GM23338 (cell line): ENCODE measurements at regions not wholly inside any gene's neighbourhood (a gene's known extent, or its start where the extent isn't known, plus 50 kb on each side); places are given as distances from the start of the nearest gene placed in this dataset.

Experiments used
- ATAC-seq: fragments of 200-7000 bp; cut with Tn5 transposase; 3 replicates; pipeline ENCODE4 v1.9.1; 2020
- DNase-seq: peaks from one replicate; pipeline ENCODE4 v3.0.0-alpha.2; 2015; ENCODE audit warnings: low spot score
- H2AFZ ChIP-seq: fragments of 200-600 bp; sonication (generic); 2 replicates; pipeline ENCODE4 v1.8.0; 2016; ENCODE audit warnings: antibody characterized with exemption, mild to moderate bottlenecking, moderate library complexity
- H3F3A ChIP-seq: fragments of 200-600 bp; sonication (generic); replicated peaks from 2 replicates; pipeline ENCODE4 v1.8.0; 2017; ENCODE audit warnings: antibody characterized with exemption, mixed run types, low read depth
- H3K27ac ChIP-seq: fragments of 200-600 bp; sonication (generic); 2 replicates; pipeline ENCODE4 v1.6.1; 2016; ENCODE audit warnings: low read depth
- H3K27me3 ChIP-seq: fragments of 200-600 bp; sonication (generic); 2 replicates; pipeline ENCODE4 v1.8.0; 2016; ENCODE audit warnings: mild to moderate bottlenecking, mixed run types, moderate library complexity; ENCODE audit not compliant: insufficient read depth
- H3K36me3 ChIP-seq: fragments of 200-600 bp; sonication (generic); 2 replicates; pipeline ENCODE4 v1.8.0; 2016; ENCODE audit warnings: mild to moderate bottlenecking; ENCODE audit not compliant: insufficient read depth
- H3K4me1 ChIP-seq: fragments of 200-600 bp; sonication (generic); 2 replicates; pipeline ENCODE4 v1.8.0; 2016; ENCODE audit warnings: mild to moderate bottlenecking, moderate library complexity; ENCODE audit not compliant: insufficient read depth
- H3K4me2 ChIP-seq: fragments of 200-600 bp; sonication (generic); 2 replicates; pipeline ENCODE4 v1.7.1; 2017; ENCODE audit warnings: mixed run types
- H3K4me3 ChIP-seq: fragments of 200-600 bp; sonication (generic); 2 replicates; pipeline ENCODE4 v1.6.1; 2016; ENCODE audit warnings: mixed run types
- H3K79me2 ChIP-seq: fragments of 200-600 bp; sonication (generic); replicated peaks from 2 replicates; pipeline ENCODE4 v1.8.0; 2017; ENCODE audit warnings: mild to moderate bottlenecking; ENCODE audit not compliant: insufficient read depth
- H3K9me2 ChIP-seq: fragments of 200-600 bp; sonication (generic); 2 replicates; pipeline ENCODE4 v1.8.0; 2017; ENCODE audit not compliant: insufficient read depth
- H4K20me1 ChIP-seq: fragments of 200-600 bp; sonication (generic); replicated peaks from 2 replicates; pipeline ENCODE4 v1.8.0; 2017; ENCODE audit warnings: mild to moderate bottlenecking; ENCODE audit not compliant: insufficient read depth
- H3K27ac Mint-ChIP-seq: 2 replicates; pipeline ENCODE4 v1.8.0; 2020; ENCODE audit warnings: inconsistent platforms, mild to moderate bottlenecking, moderate library complexity, mixed read lengths
- H3K27me3 Mint-ChIP-seq: 3 replicates; pipeline ENCODE4 v1.8.0; 2022; ENCODE audit warnings: low read depth, mild to moderate bottlenecking, moderate library complexity, mixed read lengths, inconsistent platforms; ENCODE audit not compliant: insufficient read depth, poor library complexity
- H3K36me3 Mint-ChIP-seq: 3 replicates; pipeline ENCODE4 v1.8.0; 2021; ENCODE audit warnings: low read depth, mild to moderate bottlenecking, inconsistent platforms, moderate library complexity, mixed read lengths
- H3K4me1 Mint-ChIP-seq: 3 replicates; pipeline ENCODE4 v1.8.0; 2020; ENCODE audit warnings: mild to moderate bottlenecking, inconsistent platforms, mixed read lengths
- H3K4me3 Mint-ChIP-seq: 3 replicates; pipeline ENCODE4 v1.8.0; 2021; ENCODE audit warnings: moderate library complexity, mild to moderate bottlenecking, inconsistent platforms, mixed read lengths
- H3K9me3 Mint-ChIP-seq: 3 replicates; pipeline ENCODE4 v1.8.0; 2020; ENCODE audit warnings: moderate library complexity, mild to moderate bottlenecking, inconsistent platforms, mixed read lengths
- CREB1 ChIP-seq: fragments of 250-450 bp; sonication (Bioruptor Pico); IDR thresholded peaks from 2 replicates; pipeline ENCODE4 v1.5.0; 2020; ENCODE audit warnings: low read depth, mild to moderate bottlenecking, moderate library complexity
- EZH2 ChIP-seq: fragments of 200-600 bp; sonication (generic); IDR thresholded peaks from one replicate; pipeline ENCODE4 v1.8.0; 2017; ENCODE audit warnings: antibody characterized with exemption, mild to moderate bottlenecking, low read depth; ENCODE audit not compliant: unreplicated experiment
- EZH2phosphoT487 ChIP-seq: fragments of 200-600 bp; sonication (generic); IDR thresholded peaks from one replicate; pipeline ENCODE4 v1.8.1; 2018; ENCODE audit warnings: antibody characterized with exemption; ENCODE audit not compliant: unreplicated experiment
- JUNB ChIP-seq: IDR thresholded peaks from one replicate; pipeline ENCODE4 v1.6.1; 2016; ENCODE audit warnings: antibody characterized with exemption; ENCODE audit not compliant: unreplicated experiment
- NANOG ChIP-seq: IDR thresholded peaks from 2 replicates; pipeline ENCODE4 v1.6.1; 2016; ENCODE audit warnings: antibody characterized with exemption, borderline replicate concordance
- POLR2AphosphoS5 ChIP-seq: IDR thresholded peaks from 2 replicates; pipeline ENCODE4 v1.6.1; 2016; ENCODE audit warnings: antibody characterized with exemption, low read depth
- REST ChIP-seq: IDR thresholded peaks from one replicate; pipeline ENCODE4 v1.6.1; 2018; ENCODE audit warnings: antibody characterized with exemption; ENCODE audit not compliant: unreplicated experiment
- STAT1 ChIP-seq: IDR thresholded peaks from one replicate; pipeline ENCODE4 v1.6.1; 2016; ENCODE audit warnings: antibody characterized with exemption; ENCODE audit not compliant: unreplicated experiment
- ZNF114 ChIP-seq: fragments of 250-450 bp; sonication (Bioruptor Pico); IDR thresholded peaks from 2 replicates; pipeline ENCODE4 v1.5.0; 2020; ENCODE audit warnings: mild to moderate bottlenecking, moderate library complexity
- ZNF331 ChIP-seq: fragments of 250-450 bp; sonication (Bioruptor Pico); IDR thresholded peaks from 2 replicates; pipeline ENCODE4 v1.5.0; 2020; ENCODE audit warnings: low read depth, mild to moderate bottlenecking, moderate library complexity
- ZNF462 ChIP-seq: fragments of 250-450 bp; sonication (Bioruptor Pico); IDR thresholded peaks from 2 replicates; pipeline ENCODE4 v1.5.0; 2020; ENCODE audit warnings: mild to moderate bottlenecking, moderate library complexity
- TF ChIP-seq, protein P1 (sequence below), 2 experiments: fragments of 200-600 bp in 1 of 2; sonication (generic) in 1 of 2; conservative IDR thresholded peaks; 2 replicates each; pipeline versions ENCODE4 v1.5.1 to v1.6.1; 2016 to 2017; ENCODE audit warnings: antibody characterized with exemption in 2 of 2, low read depth in 2 of 2, mild to moderate bottlenecking in 2 of 2, moderate library complexity in 1 of 2
- TF ChIP-seq, protein P2 (sequence below): IDR thresholded peaks from 2 replicates; pipeline ENCODE4 v1.6.1; 2016; ENCODE audit warnings: antibody characterized with exemption

GRCh38 chr10:90588222-90588621 is 269.6 kb downstream of the HTR7 start:
- 0 out of 2 replicates have a peak, but pooled peaks cover 5% of the 10 kb centered on the region for H3K9me2 ChIP-seq
- no peaks in the 10 kb centered on the region for H3K27me3 ChIP-seq
- Mint-ChIP-seq H3K27ac (no peak overlapping the region), H3K36me3 (no peaks in the 10 kb centered on the region), H3K27me3 (peaks cover 2% of the 10 kb centered on the region), H3K9me3 (no peaks in the 10 kb centered on the region; the same call in 2 of the 3 replicates), H3K4me3 (no peak overlapping the region), H3K4me1 (peaks cover 7% of the 10 kb centered on the region)
- no peaks in the 10 kb centered on the region for H3K79me2 ChIP-seq
- TF ChIP-seq NANOG = no peak
- TF ChIP-seq EZH2 = no peak
- no peak for TF ChIP-seq JUNB
- TF ChIP-seq ZNF331 (CRISPR knock-in tag) = no peak
- TF ChIP-seq CREB1 = no peak
- no peak for TF ChIP-seq REST
- TF ChIP-seq ZNF462 = no peak
- TF ChIP-seq POLR2AphosphoS5 = no peak
- TF ChIP-seq, protein P1, sequence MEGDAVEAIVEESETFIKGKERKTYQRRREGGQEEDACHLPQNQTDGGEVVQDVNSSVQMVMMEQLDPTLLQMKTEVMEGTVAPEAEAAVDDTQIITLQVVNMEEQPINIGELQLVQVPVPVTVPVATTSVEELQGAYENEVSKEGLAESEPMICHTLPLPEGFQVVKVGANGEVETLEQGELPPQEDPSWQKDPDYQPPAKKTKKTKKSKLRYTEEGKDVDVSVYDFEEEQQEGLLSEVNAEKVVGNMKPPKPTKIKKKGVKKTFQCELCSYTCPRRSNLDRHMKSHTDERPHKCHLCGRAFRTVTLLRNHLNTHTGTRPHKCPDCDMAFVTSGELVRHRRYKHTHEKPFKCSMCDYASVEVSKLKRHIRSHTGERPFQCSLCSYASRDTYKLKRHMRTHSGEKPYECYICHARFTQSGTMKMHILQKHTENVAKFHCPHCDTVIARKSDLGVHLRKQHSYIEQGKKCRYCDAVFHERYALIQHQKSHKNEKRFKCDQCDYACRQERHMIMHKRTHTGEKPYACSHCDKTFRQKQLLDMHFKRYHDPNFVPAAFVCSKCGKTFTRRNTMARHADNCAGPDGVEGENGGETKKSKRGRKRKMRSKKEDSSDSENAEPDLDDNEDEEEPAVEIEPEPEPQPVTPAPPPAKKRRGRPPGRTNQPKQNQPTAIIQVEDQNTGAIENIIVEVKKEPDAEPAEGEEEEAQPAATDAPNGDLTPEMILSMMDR (conservative IDR thresholded peaks at IDR 0.05; ENCODE audit: low read depth in 2 of 2) = no peak
- no peak for TF ChIP-seq STAT1
- TF ChIP-seq EZH2phosphoT487 = no peak
- TF ChIP-seq ZNF114 (CRISPR knock-in tag) = no peak
- TF ChIP-seq, protein P2, sequence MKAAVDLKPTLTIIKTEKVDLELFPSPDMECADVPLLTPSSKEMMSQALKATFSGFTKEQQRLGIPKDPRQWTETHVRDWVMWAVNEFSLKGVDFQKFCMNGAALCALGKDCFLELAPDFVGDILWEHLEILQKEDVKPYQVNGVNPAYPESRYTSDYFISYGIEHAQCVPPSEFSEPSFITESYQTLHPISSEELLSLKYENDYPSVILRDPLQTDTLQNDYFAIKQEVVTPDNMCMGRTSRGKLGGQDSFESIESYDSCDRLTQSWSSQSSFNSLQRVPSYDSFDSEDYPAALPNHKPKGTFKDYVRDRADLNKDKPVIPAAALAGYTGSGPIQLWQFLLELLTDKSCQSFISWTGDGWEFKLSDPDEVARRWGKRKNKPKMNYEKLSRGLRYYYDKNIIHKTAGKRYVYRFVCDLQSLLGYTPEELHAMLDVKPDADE = no peak
- no peak overlapping the region for H3K4me3 ChIP-seq
- H3K27ac ChIP-seq = no peak overlapping the region
- DNase-seq (no peak), ATAC-seq (no peak)
- H2AFZ ChIP-seq = no peak overlapping the region
- H3K36me3 ChIP-seq = no peaks in the 10 kb centered on the region
- no peak overlapping the region for H3K4me2 ChIP-seq
- H3K4me1 ChIP-seq = no peaks in the 10 kb centered on the region
- no peaks in the 10 kb centered on the region for H3F3A ChIP-seq
- no peaks in the 10 kb centered on the region for H4K20me1 ChIP-seq
